ENCODE measurements at regions not wholly inside any gene's neighbourhood (a gene's known extent, or its start where the extent isn't known, plus 50 kb on each side); places are given as distances from the start of the nearest gene placed in this dataset.

DNA sequence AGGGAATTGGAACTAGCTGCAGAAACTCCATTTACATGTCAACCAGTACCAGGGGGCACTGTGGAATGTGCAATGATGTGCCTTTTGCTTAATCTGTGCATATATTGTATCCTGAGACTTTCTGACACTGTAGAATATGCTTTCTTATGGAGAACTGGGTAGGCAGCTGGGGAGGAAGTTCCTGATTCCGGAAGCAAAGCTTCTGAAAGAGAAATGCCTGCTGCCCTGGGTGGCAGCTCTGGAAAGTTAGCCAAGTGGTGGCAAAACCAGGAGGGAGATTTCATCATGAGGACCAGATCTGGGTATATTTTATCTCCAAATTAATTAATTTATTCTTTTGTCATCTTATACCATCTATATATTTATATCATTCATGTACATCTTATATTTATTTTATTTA, 116.7 kb downstream of the XCL2 start:
- Mint-ChIP-seq H3K27ac (no peak overlapping the region), H3K4me3 (no peak overlapping the region), H3K9me3 (no peaks in the 10 kb centered on the region), H3K27me3 (ENCODE audit: low read depth) (peaks cover 15% of the 10 kb centered on the region), H3K4me1 (peaks cover 14% of the 10 kb centered on the region), H3K36me3 (ENCODE audit: low read depth) (no peaks in the 10 kb centered on the region)
- TF ChIP-seq, protein P1, sequence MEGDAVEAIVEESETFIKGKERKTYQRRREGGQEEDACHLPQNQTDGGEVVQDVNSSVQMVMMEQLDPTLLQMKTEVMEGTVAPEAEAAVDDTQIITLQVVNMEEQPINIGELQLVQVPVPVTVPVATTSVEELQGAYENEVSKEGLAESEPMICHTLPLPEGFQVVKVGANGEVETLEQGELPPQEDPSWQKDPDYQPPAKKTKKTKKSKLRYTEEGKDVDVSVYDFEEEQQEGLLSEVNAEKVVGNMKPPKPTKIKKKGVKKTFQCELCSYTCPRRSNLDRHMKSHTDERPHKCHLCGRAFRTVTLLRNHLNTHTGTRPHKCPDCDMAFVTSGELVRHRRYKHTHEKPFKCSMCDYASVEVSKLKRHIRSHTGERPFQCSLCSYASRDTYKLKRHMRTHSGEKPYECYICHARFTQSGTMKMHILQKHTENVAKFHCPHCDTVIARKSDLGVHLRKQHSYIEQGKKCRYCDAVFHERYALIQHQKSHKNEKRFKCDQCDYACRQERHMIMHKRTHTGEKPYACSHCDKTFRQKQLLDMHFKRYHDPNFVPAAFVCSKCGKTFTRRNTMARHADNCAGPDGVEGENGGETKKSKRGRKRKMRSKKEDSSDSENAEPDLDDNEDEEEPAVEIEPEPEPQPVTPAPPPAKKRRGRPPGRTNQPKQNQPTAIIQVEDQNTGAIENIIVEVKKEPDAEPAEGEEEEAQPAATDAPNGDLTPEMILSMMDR (IDR thresholded peaks at IDR 0.05; ENCODE audit: unreplicated experiment in 3 of 3): no peak

DNA sequence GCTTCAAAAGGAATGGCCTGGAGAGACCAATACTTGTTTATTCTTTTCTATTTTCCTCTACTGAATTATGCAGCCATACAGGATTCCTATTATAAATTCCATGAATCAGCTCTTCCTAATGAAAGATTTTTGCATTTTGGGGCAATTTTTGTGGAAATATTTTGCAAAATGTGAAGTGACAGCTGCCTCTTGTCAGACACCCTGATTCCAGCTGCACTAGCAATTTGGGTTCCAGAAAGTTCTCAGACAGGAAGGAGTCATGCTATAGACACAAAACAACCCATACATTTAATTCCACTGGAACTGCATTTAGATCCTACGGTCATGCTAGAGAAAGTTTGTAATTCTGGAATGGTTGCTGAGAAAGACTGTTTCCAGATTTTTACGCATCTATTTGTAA, 119.5 kb downstream of the XCL2 start:
- peaks cover 9% of the 10 kb centered on the region for H3K4me1 Mint-ChIP-seq
- no peak overlapping the region for H3K27ac Mint-ChIP-seq
- TF ChIP-seq, protein P1 (IDR thresholded peaks at IDR 0.05; ENCODE audit: unreplicated experiment in 3 of 3): no peak
- H3K4me3 Mint-ChIP-seq: no peak overlapping the region
- H3K9me3 Mint-ChIP-seq: no peaks in the 10 kb centered on the region
- no peaks in the 10 kb centered on the region for H3K36me3 Mint-ChIP-seq (ENCODE audit: low read depth)
- H3K27me3 Mint-ChIP-seq (ENCODE audit: low read depth): peaks cover 4% of the 10 kb centered on the region

DNA sequence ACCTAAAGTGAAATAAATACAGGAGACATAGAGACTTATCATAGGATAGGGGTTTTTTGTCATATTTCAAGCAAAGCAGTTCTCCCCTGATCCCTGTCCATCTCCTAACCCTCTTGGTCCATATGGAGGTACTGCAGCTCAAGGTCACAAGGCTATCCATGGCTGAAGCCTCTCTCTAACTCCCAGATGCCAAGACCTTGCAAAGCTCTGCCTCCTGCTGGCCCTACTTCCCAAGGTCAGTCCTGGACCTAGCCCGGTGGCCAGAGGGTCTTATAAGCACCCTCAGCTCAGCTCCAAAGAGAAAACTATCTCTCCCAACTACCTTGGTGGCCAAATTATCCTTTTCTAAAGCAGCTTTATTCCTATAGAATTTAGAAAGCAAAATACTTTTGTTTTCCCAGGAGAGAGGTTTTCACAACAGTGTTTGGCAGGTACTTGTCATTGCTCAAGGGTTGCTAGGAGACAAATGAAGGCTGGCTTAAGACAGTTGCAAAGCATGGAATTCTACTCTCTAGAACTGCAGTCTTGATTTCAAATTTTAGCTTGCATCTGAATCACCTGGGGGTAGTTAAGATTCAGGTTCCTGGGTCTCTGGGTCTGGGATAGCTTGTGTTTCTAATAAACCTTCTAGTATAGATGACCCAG, 121.5 kb downstream of the XCL2 start:
- Mint-ChIP-seq H3K4me1 (no peaks in the 10 kb centered on the region), H3K36me3 (ENCODE audit: low read depth) (no peaks in the 10 kb centered on the region)

DNA sequence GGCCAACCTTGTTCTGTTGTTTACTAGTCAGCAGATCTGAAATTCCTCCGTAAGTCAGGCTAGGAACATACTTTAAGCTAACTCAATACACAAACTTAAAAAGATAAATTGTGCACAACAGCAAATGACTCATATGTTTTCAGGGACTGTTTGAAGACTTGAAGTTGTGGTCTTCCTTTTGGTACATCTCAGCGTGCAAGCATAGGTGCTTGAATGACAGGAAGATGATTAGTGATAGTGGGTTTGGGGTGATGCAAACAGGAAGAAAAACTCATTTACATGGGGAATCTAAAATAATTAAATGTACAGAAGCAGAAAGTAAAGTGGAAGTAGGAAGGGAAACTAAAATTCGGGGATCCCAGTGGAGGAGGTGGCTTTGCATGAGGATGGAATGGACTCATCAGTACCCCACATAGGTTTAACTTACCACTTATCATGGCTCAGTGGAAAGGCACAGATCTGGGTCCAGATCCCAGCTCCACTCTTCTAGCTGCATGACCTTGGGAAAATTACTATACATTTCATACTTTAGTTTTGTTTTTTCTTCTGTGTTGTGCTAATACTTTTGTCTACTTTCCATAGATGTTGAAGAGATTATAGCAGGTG, 122.3 kb downstream of the XCL2 start:
- Mint-ChIP-seq H3K4me1 (no peaks in the 10 kb centered on the region), H3K27ac (no peak overlapping the region), H3K9me3 (no peaks in the 10 kb centered on the region), H3K36me3 (ENCODE audit: low read depth) (no peaks in the 10 kb centered on the region), H3K27me3 (ENCODE audit: low read depth) (peaks cover 4% of the 10 kb centered on the region), H3K4me3 (no peak overlapping the region)
- TF ChIP-seq, protein P1 (IDR thresholded peaks at IDR 0.05; ENCODE audit: unreplicated experiment in 3 of 3): no peak

More for the DNA sequence above, 121.5 kb downstream of the XCL2 start:
- no peak overlapping the region for H3K27ac Mint-ChIP-seq
- no peaks in the 10 kb centered on the region for H3K9me3 Mint-ChIP-seq
- TF ChIP-seq, protein P1 (IDR thresholded peaks at IDR 0.05; ENCODE audit: unreplicated experiment in 3 of 3): no peak
- H3K27me3 Mint-ChIP-seq (ENCODE audit: low read depth): peaks cover 4% of the 10 kb centered on the region
- no peak overlapping the region for H3K4me3 Mint-ChIP-seq

DNA sequence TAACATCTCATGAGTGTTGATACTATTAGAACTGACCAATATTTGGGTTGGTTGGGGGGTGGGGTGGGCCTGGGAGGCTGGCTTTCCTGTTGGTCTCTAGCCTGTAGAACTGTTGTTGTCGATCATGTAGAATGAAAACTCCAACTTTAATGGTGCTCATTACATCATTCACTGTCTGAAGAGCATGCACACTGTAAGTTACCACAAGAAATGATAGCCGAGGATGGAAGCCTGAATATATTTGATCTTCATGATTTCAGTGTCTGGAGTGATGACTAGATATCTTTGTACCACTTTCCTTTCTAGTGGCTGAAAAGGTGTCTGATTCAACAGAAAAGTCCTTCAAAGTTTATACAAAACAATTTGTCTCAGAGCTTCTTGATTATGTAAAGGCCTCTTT, 123.6 kb downstream of the XCL2 start:
- no peaks in the 10 kb centered on the region for H3K4me1 Mint-ChIP-seq
- no peak overlapping the region for H3K27ac Mint-ChIP-seq
- no peaks in the 10 kb centered on the region for H3K9me3 Mint-ChIP-seq
- H3K27me3 Mint-ChIP-seq (ENCODE audit: low read depth): peaks cover 4% of the 10 kb centered on the region
- TF ChIP-seq, protein P1 (IDR thresholded peaks at IDR 0.05; ENCODE audit: unreplicated experiment in 3 of 3): no peak
- no peaks in the 10 kb centered on the region for H3K36me3 Mint-ChIP-seq (ENCODE audit: low read depth)
- no peak overlapping the region for H3K4me3 Mint-ChIP-seq

DNA sequence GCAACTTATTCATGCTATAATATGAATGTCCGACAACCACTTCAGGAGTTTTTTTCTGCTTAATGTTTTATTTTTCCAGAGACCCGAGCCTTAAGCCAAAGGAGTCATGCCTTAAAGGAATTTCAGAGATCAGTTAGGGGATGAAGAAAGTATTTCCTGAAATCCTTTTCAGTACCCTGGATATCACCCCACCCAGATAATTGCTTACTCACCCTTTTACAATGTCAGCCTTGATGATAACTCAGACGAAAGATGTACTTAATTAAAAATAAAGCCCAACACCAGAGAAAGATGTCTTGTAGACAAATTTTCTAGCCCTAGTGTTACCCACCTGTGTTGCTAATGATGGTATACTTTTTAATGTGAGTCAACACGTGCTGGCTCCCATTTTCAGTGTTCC, 124.1 kb downstream of the XCL2 start:
- no peaks in the 10 kb centered on the region for H3K9me3 Mint-ChIP-seq
- TF ChIP-seq, protein P1 (IDR thresholded peaks at IDR 0.05; ENCODE audit: unreplicated experiment in 3 of 3): no peak
- H3K27me3 Mint-ChIP-seq (ENCODE audit: low read depth): peaks cover 4% of the 10 kb centered on the region
- H3K36me3 Mint-ChIP-seq (ENCODE audit: low read depth): no peaks in the 10 kb centered on the region
- H3K4me3 Mint-ChIP-seq: no peak overlapping the region
- H3K27ac Mint-ChIP-seq: no peak overlapping the region
- H3K4me1 Mint-ChIP-seq: no peaks in the 10 kb centered on the region

All from nephron (organoid).